Occipital lobe (tissue), 1 donor: ENCODE measurements at regions not wholly inside any gene's neighbourhood (a gene's known extent, or its start where the extent isn't known, plus 50 kb on each side); places are given as distances from the start of the nearest gene placed in this dataset.

ENCODE experiments used
- DNase-seq: peaks from one replicate; lab custom pipeline; 2025; lab: John Stamatoyannopoulos, UW

GRCh38 chr11:111039982-111040381, 205.5 kb upstream of the POU2AF2 start:
- DNase-seq = no peak

GRCh38 chr11:111035746-111036145, 209.8 kb upstream of the POU2AF2 start:
- no peak for DNase-seq

- no peak for DNase-seq
Observed at GRCh38 chr11:111026241-111026640, 219.3 kb upstream of the POU2AF2 start.

- DNase-seq = no peak
Observed at GRCh38 chr11:111021131-111021530, 224.4 kb upstream of the POU2AF2 start.

GRCh38 chr11:111019871-111020670, 225.5 kb upstream of the POU2AF2 start:
- DNase-seq = no peak

GRCh38 chr11:111019451-111019850, 226.1 kb upstream of the POU2AF2 start:
- no peak for DNase-seq

- DNase-seq = no peak
Observed at GRCh38 chr11:111018566-111018965, 227.0 kb upstream of the POU2AF2 start.

GRCh38 chr11:111012491-111012890, 233.0 kb upstream of the POU2AF2 start:
- no peak for DNase-seq

- no peak for DNase-seq
Observed at GRCh38 chr11:111011275-111011594, 234.3 kb upstream of the POU2AF2 start.

GRCh38 chr11:111010391-111011274, 234.9 kb upstream of the POU2AF2 start:
- no peak for DNase-seq

- DNase-seq = no peak
Observed at GRCh38 chr11:111006227-111006626, 239.3 kb upstream of the POU2AF2 start.

- DNase-seq = no peak
Observed at GRCh38 chr11:111001986-111002611, 243.4 kb upstream of the POU2AF2 start.

- no peak for DNase-seq
Observed at GRCh38 chr11:111001081-111001430, 244.5 kb upstream of the POU2AF2 start.

- DNase-seq = no peak
Observed at GRCh38 chr11:111000400-111001080, 245.0 kb upstream of the POU2AF2 start.

- no peak for DNase-seq
Observed at GRCh38 chr11:110992481-110992880, 253.0 kb upstream of the POU2AF2 start.

GRCh38 chr11:110991661-110992355, 253.7 kb upstream of the POU2AF2 start:
- no peak for DNase-seq

GRCh38 chr11:110990311-110990710, 255.2 kb upstream of the POU2AF2 start:
- DNase-seq = no peak

- no peak for DNase-seq
Observed at GRCh38 chr11:110989428-110990133, 255.9 kb upstream of the POU2AF2 start.

GRCh38 chr11:110988671-110989070, 256.9 kb upstream of the POU2AF2 start:
- DNase-seq = no peak

GRCh38 chr11:110986016-110986415, 259.5 kb upstream of the POU2AF2 start:
- no peak for DNase-seq

GRCh38 chr11:110985547-110985946, 260.0 kb upstream of the POU2AF2 start:
- DNase-seq = no peak
